ENCODE measurements at regions not wholly inside any gene's neighbourhood (a gene's known extent, or its start where the extent isn't known, plus 50 kb on each side); places are given as distances from the start of the nearest gene placed in this dataset.
"Not testable (repeated sequence)": the region's sequence is repeated elsewhere in the genome, so short reads cannot be mapped to it uniquely, and the experiment has no call there.

DNA sequence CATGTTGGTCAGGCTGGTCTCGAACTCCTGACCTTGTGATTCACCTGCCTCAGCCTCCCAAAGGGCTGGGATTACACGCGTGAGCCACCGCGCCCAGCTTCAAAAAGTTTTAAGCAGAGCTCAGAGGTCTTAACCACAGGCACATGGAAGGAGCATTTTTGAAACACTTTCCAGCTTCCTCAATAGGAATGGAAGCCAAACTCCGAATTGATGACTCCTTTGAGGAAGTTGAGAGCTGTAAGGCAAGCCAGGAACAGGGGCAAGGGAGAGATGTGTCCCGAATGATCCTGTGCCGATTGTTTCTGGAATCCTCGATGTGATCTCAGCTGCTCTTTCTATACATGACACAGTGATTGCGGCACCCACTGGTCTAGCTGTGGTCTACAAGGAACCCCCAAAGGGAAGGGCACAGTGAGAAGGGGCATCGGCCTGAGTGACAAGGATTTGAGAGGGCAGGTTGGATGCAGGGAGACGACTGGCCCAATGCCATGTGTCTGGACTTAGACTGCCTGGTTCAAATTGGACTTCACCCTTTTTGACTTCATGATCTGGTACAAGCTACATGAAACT, 116.2 kb downstream of the ADRA2C start:
- not testable (repeated sequence) for DNase-seq

DNA sequence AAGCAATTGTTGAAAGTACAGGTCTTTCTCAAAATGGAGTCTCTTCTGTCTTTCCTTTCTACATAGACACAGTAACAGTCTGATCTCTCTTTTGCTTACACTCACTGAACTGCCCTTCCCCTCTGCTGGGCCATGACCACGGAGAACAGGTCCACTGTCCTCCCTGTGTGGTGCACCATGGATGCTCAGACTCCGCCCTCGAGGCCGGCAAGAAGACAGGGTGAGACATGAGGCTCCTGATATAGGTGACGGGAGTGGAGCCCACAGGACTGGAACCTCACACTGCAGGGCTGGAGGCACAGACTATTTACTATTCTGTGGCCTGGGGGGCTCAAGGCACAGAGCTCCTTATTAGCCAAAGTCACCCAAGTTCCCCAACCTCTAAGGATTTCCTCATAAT, 118.1 kb downstream of the ADRA2C start:
- not testable (repeated sequence) for DNase-seq

- not testable (repeated sequence) for DNase-seq
These were observed 127.4 kb downstream of the ADRA2C start for GRCh38 chr4:3893590-3893989.

- not testable (repeated sequence) for DNase-seq
These were observed 128.1 kb downstream of the ADRA2C start for GRCh38 chr4:3894086-3894959.

GRCh38 chr4:3896441-3896840, 130.3 kb downstream of the ADRA2C start:
- DNase-seq, result no peak

DNA sequence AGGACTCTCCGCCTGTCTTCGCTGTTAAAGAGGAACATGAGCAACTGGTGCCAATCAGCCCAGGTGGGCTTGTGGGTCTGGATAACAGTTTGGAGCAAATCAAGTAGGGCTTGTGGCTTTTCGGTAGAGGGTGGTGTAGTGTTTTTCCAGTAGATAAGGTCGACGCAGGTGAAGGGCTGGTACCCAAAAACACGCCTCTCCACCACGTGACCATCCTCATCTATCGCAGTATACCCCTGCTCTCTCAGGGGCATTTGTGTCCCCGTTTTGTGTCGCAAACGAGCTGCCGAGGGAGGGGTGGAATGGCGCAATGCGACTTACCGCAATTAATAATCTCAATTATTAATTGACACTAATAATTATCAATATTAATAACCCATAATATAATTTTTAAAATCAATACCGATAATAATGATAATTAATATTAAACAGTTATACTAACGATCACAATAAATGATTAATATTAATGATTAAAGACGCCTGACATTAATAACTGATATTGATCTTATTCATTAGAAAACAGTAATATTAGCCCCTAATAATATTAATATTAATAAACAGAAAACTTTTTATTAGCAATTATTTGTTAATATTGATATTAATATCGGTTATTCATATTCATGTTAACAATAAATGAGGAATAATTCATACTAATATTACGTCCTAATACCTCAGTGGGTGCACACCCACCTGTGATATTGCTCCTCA, 130.8 kb downstream of the ADRA2C start:
- not testable (repeated sequence) for DNase-seq

DNA sequence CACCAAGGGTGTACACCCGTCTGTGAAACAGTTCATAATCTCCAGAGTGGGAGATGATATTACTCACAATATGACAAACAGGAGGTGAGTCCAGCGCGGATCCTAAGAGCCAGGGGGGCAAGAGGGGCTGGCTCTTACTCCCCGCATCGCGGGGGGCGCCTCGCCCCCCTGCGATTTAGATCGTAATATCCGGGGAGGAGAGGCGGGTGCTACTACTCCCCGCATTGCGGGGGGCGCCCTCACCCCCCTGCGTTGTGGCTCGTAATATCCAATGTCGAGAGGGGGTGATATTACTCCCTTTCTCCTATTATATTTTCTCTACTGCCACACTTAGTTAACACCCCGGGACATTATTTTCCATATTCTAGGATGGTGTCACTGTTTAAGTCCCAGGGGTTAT, 131.9 kb downstream of the ADRA2C start:
- no peak for DNase-seq

DNA sequence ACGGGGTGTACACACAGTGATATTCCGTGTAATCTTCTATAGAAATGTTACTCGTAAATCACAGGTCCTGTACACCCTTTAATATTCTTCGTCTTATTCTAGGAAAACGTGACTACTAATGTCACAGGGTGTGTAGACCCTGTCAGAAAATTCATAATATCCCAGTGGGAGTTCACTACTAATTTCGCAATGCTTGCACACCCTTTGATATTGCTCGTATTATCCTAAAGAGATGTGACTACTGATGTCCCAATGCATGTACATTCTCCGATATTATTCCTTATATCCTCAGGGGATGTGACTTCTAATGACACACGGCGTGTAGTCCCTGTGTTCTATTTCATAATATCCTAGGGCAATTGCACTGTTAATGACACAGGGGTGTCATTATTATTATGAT, 132.7 kb downstream of the ADRA2C start:
- not testable (repeated sequence) for DNase-seq

DNA sequence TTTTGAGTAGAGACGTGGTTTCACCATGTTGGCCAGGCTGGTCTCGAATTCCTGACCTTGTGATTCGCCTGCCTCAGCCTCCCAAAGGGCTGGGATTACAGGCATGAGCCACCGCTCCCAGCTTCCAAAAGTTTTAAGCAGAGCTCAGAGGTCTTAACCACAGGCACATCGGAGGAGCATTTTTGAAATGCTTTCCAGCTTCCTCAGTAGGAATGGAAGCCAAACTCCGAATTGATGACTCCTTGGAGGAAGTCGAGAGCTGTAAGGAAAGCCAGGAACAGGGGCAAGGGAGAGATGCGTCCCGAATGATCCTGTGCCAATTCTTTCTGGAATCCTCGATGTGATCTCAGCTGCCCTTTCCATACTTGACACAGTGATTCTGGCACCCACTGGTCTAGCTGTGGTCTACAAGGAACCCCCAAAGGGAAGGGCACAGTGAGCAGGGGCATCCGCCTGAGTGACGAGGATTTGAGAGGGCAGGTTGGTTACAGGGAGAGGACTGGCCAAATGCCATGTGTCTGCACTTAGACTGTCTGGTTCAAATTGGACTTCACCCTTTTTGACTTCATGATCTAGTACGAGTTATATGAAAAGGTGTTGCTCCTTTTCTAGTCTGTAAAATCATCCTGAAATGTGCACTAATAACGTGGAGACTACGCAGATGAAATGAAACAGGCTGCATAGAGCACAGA, 138.2 kb downstream of the ADRA2C start:
- DNase-seq, result not testable (repeated sequence)

GRCh38 chr4:3909616-3910015, 143.4 kb downstream of the ADRA2C start:
- DNase-seq, result not testable (repeated sequence)

DNA sequence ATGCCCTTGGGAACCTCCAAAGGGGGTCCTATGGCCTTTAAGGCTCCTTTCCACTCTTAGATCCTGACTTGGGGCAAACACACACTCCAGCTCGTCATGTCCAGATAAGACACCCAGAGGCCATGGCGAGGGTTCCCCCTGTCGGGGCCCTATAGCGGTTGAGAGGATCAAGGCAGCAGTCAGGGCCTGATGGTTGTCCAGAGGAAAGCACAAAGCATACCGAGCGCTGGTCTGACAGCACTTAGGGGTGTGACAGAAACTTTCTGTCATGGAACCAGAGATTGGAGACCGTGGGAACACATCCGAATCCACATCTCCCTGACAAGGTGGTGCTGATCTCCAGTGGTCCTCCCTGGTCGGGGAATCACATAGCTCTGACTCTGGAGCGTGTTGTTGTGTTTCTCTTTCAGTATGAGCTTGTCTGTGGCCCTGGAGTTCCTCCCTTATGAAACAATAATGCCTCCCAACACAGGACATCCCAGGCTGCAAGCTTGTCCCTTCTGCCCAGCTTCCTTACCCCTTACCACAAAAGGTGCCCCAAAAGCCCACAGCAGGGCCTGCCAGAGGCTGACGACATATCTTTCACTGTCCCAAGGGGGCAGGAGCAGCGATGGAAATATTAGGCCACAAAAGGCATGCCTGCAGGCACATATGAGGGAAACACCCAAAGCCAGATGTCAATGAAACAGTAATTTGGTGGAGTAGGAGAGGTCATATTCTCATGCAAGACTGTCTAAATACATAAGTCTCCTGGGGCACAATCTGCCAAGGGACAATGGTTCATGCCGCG, 144.2 kb downstream of the ADRA2C start:
- DNase-seq, result not testable (repeated sequence)

GRCh38 chr4:3911252-3911856, 145.2 kb downstream of the ADRA2C start:
- DNase-seq, result no peak

GRCh38 chr4:3914511-3914910, 148.3 kb downstream of the ADRA2C start:
- DNase-seq, result not testable (repeated sequence)

- DNase-seq, result not testable (repeated sequence)
These were observed 153.3 kb downstream of the ADRA2C start for GRCh38 chr4:3919509-3919908.

DNA sequence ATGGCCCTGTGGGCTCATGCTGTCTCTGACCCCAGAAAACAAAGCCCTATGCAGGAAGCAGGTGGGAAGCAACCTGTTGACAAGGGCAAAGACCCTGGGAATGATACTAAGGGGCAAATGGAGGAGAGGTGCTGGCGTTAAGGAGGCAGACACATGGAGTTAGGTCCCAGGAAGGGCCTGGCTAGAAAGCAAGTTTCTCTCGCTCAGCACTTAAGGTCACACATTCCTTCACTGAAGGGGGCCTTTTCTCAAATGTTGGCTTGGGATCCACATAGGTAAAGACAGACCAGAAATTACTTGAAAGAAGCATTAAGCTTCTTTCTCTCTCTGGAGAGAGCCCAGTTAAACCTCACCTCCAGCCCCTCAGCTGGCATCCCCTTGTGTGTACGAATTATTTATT, 155.7 kb downstream of the ADRA2C start:
- DNase-seq, result not testable (repeated sequence)

GRCh38 chr4:3925841-3926240, 159.7 kb downstream of the ADRA2C start:
- DNase-seq, result not testable (repeated sequence)

- not testable (repeated sequence) for DNase-seq
These were observed 160.1 kb downstream of the ADRA2C start for GRCh38 chr4:3926271-3926670.

DNA sequence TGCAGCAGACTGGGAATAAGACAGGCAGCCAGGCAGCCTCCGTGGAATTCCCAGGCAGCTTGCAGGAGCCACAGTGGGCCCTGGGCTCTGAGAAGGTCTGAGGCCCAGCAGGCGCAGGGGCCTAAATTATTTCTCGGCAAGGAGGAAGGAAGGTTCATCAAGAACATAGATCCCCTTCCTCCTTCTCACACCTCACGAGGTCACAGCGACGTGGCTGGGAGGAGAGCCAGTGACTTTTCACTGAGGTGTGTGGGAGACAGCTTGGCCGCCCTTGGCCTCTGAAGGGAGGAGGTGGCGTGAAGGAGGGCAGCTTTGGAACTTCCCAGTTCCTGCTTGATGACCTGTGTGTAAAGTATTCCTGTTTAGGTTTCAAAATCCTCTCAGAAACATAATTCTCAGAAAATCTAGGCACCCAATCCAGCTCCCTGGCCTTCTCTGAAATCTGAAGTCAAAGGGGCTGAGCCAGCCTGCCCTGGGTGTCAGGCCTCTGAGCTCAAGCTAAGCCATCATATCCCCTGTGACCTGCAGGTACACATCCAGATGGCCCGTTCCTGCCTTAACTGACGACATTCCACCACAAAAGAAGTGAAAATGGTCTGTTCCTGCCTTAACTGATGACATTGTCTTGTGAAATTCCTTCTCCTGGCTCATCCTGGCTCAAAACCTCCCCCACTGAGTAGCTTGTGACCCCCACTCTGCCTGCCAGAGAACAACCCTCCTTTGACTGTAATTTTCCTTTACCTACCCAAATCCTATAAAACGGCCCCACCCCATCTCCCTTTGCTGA, 161.0 kb downstream of the ADRA2C start:
- not testable (repeated sequence) for DNase-seq

DNA sequence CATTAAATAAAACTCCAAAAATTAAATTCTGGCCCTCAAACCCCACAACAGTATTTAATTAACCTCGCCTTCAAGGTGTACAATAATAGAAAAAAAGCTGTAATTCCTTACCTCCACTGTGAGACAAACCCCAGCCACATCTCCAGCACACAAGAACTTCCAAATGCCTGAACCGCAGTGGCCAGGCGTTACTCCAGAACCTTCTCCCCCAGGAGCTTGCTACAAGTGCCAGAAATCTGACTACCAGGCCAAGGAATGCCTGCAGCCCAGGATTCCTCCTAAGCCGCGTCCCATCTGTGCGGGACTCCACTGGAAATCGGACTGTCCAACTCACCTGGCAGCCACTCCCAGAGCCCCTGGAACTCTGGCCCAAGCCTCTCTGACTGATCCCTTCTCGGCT, 163.2 kb downstream of the ADRA2C start:
- not testable (repeated sequence) for DNase-seq

GRCh38 chr4:3932734-3933133, 166.5 kb downstream of the ADRA2C start:
- DNase-seq, result not testable (repeated sequence)

DNA sequence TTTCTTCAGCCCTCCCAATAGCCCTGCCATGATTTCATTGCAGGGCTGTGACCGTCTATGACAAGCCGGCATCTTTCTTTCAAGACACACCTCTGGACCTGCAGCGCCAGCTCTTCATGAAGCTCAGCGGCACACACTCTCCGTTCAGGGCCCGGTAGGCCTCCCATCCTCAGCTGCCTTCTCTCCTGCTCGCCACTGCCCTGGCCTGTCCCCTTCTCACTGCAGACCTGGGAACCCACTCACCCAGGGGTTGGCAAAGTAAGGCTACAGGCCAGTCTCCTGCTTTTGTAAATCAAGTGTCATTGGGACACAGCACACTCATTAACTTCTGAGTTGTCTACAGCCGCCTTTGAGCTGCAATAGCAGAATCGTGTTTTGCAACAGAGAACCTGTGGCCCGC, 169.2 kb downstream of the ADRA2C start:
- DNase-seq, result not testable (repeated sequence)
